BLaER1 (cell line): ENCODE measurements at regions not wholly inside any gene's neighbourhood (a gene's known extent, or its start where the extent isn't known, plus 50 kb on each side); places are given as distances from the start of the nearest gene placed in this dataset.

ENCODE experiments used
- H3K27ac ChIP-seq: shearing (Covaris generic); formaldehyde crosslinking; 2 replicates; pipeline ENCODE4 v1.8.1; 2022
- H3K27me3 ChIP-seq: shearing (Covaris generic); formaldehyde crosslinking; 2 replicates; pipeline ENCODE4 v1.8.1; 2022
- H3K36me3 ChIP-seq: shearing (Covaris generic); formaldehyde crosslinking; 2 replicates; pipeline ENCODE4 v1.8.1; 2022
- H3K4me1 ChIP-seq: shearing (Covaris generic); formaldehyde crosslinking; 2 replicates; pipeline ENCODE4 v1.8.1; 2022
- H3K4me2 ChIP-seq: shearing (Covaris generic); formaldehyde crosslinking; 2 replicates; pipeline ENCODE4 v1.8.1; 2022
- H3K4me3 ChIP-seq: shearing (Covaris generic); formaldehyde crosslinking; 2 replicates; pipeline ENCODE4 v1.8.1; 2022
- H3K9ac ChIP-seq: shearing (Covaris generic); formaldehyde crosslinking; 2 replicates; pipeline ENCODE4 v1.8.1; 2022
- H3K9me3 ChIP-seq: shearing (Covaris generic); formaldehyde crosslinking; 2 replicates; pipeline ENCODE4 v1.8.1; 2022
- H4K20me1 ChIP-seq: shearing (Covaris generic); formaldehyde crosslinking; 2 replicates; pipeline ENCODE4 v1.8.1; 2022
- Cebpa-rat ChIP-seq: shearing (Covaris generic); IDR thresholded peaks from 2 replicates; pipeline ENCODE4 v1.8.1; 2022

DNA sequence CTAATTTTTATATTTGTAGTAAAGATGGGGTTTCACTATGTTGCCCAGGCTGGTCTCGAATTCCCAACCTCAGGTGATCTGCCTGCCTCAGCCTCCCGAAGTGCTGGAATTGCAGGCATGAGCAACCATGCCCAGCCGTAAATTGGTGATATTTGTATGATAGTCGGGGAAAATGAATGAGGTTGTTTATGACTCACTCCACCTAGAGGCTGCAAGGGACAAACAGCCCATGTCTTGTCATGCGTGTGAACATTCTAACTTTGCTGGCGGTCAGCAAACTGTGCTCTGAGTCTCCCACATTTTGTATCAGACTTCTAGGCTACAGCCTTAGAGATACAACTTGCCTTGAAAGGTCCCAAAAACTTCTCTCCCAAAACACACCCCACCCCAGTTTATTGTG, 133.5 kb upstream of the DTNA start:
- H3K9ac ChIP-seq = no peak overlapping the region
- no peaks in the 10 kb centered on the region for H3K27me3 ChIP-seq
- no peaks in the 10 kb centered on the region for H3K36me3 ChIP-seq
- H3K9me3 ChIP-seq = no peaks in the 10 kb centered on the region
- no peaks in the 10 kb centered on the region for H4K20me1 ChIP-seq
- no peak overlapping the region for H3K27ac ChIP-seq
- H3K4me3 ChIP-seq = no peak overlapping the region
- H3K4me2 ChIP-seq = no peak overlapping the region
- H3K4me1 ChIP-seq = no peaks in the 10 kb centered on the region
- TF ChIP-seq Cebpa-rat = no peak

DNA sequence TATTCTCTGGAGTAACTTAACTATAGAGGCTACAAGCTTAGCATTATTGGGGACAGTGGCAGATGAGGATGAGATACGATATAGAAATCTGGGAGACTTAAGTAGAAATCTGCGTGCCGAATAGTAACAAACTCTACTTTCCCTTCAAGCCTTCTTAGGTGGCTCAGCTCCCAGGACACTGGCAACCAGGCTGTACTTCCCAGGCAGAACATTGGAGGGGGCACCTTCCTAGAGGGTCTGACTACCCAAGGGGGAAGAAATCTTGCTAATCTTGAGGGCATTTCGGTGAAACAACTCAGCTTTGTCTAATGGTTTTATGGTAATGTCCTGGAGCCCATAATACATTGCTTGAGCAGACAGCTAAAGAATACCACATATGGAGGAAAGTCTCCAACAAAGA, 126.2 kb upstream of the DTNA start:
- Histone ChIP-seq H4K20me1 (no peaks in the 10 kb centered on the region), H3K36me3 (no peaks in the 10 kb centered on the region), H3K4me2 (no peak overlapping the region), H3K4me1 (no peaks in the 10 kb centered on the region), H3K27ac (no peak overlapping the region), H3K9me3 (no peaks in the 10 kb centered on the region), H3K27me3 (no peaks in the 10 kb centered on the region), H3K9ac (no peak overlapping the region), H3K4me3 (no peak overlapping the region)
- TF ChIP-seq Cebpa-rat = no peak

DNA sequence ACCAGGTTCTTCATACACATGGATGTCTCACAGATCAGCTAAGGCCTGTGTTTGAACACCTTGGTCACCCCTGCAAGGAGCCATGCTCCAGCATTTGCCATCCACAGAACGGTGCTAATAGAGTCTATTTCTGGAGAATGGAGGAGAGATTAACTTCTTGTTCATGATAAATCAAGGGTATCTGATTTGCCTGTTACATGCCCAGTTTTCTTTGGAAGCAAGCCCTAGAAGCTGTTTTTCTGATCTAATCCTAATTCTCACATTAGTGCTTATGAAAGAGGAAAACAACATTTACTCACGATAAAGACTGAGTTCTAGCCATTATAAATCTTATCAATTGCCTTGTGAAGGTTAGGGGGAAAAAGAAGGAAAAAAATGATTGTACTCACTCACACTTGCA, 119.6 kb upstream of the DTNA start:
- Histone ChIP-seq H3K9me3 (no peaks in the 10 kb centered on the region), H3K9ac (no peak overlapping the region), H3K4me3 (no peak overlapping the region), H3K4me2 (no peak overlapping the region), H3K4me1 (no peaks in the 10 kb centered on the region), H3K36me3 (no peaks in the 10 kb centered on the region), H4K20me1 (no peaks in the 10 kb centered on the region), H3K27ac (no peak overlapping the region), H3K27me3 (no peaks in the 10 kb centered on the region)
- TF ChIP-seq Cebpa-rat = no peak

DNA sequence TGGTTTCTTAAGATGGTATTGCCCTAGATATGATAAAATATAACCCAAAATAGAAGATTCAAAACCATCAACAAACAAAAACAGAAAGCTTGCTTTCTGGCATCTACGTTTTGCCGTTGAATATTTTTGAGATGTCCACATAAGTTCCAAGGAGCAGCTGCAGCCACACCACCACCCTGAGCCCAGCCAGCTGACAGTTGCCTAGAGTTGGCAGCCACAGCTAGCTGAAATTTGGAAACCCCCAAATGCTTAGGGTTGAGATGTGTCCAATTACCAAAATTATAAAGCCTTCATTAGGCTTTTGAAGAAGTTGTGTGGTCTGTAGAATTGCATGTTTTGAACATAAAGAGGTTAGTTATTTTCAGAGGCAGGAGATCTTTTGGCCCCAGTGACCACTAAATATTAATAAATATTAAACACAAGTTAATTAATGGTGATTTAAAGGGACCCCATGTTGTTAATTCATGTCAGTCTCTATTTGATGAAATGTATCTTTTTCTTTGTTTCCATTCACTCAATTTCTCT, 118.1 kb upstream of the DTNA start:
- no peak overlapping the region for H3K9ac ChIP-seq
- no peaks in the 10 kb centered on the region for H3K36me3 ChIP-seq
- H3K27me3 ChIP-seq = no peaks in the 10 kb centered on the region
- H4K20me1 ChIP-seq = no peaks in the 10 kb centered on the region
- no peak overlapping the region for H3K4me2 ChIP-seq
- H3K27ac ChIP-seq = no peak overlapping the region
- H3K4me3 ChIP-seq = no peak overlapping the region
- TF ChIP-seq Cebpa-rat = no peak
- no peaks in the 10 kb centered on the region for H3K9me3 ChIP-seq
- H3K4me1 ChIP-seq = no peaks in the 10 kb centered on the region

- no peak overlapping the region for H3K27ac ChIP-seq
- no peak overlapping the region for H3K4me2 ChIP-seq
- no peak overlapping the region for H3K9ac ChIP-seq
- no peak for TF ChIP-seq Cebpa-rat
- no peaks in the 10 kb centered on the region for H3K4me1 ChIP-seq
- no peak overlapping the region for H3K4me3 ChIP-seq
- no peaks in the 10 kb centered on the region for H3K27me3 ChIP-seq
- no peaks in the 10 kb centered on the region for H3K36me3 ChIP-seq
- no peaks in the 10 kb centered on the region for H4K20me1 ChIP-seq
- no peaks in the 10 kb centered on the region for H3K9me3 ChIP-seq
Measured at GRCh38 chr18:34592481-34592880, 117.6 kb upstream of the DTNA start.

DNA sequence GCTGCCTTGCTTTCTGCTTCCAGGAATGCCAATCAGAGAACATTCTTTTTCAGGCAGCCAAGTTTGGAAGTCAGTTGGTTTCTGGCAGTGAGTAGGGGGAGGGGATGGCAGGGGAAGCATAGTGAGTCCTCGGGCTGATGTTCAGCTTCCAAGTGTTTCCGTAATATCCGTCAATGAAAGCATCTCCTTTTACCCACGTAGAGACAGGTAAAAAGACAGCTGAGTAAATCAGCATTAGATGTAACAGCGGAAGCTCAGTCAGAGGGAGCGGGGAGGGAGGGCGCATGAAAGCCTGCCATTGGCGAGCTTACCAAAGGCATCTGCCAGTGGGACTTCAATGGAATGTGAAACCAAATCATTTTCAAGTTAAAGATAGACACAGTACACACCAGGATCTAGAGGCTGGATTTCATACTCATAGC, 117.1 kb upstream of the DTNA start:
- no peak overlapping the region for H3K4me3 ChIP-seq
- H3K36me3 ChIP-seq = no peaks in the 10 kb centered on the region
- no peak for TF ChIP-seq Cebpa-rat
- H3K9ac ChIP-seq = no peak overlapping the region
- H4K20me1 ChIP-seq = no peaks in the 10 kb centered on the region
- H3K9me3 ChIP-seq = no peaks in the 10 kb centered on the region
- H3K4me1 ChIP-seq = no peaks in the 10 kb centered on the region
- no peaks in the 10 kb centered on the region for H3K27me3 ChIP-seq
- no peak overlapping the region for H3K27ac ChIP-seq
- no peak overlapping the region for H3K4me2 ChIP-seq

DNA sequence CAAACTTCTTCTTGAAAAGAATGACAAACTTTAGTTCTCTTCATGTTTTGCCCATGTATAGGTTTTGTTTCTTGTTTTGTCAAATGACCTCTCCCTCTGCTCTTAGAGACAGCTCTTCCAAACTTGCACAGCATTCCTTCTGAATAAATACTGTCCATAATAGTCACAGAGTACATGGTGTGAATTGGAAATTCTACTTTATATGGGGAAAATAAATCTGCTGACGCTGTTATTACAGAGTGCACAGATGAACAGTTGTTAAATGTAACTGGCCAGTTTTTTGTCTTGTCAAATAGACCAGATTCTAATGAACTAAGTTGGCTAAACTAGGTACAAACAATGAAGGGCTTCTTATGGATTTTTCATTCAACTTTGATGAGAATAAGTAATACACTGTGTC, 115.8 kb upstream of the DTNA start:
- H3K36me3 ChIP-seq = no peaks in the 10 kb centered on the region
- no peaks in the 10 kb centered on the region for H3K27me3 ChIP-seq
- H3K9me3 ChIP-seq = no peaks in the 10 kb centered on the region
- H3K4me2 ChIP-seq = no peak overlapping the region
- no peak overlapping the region for H3K4me3 ChIP-seq
- no peaks in the 10 kb centered on the region for H3K4me1 ChIP-seq
- no peaks in the 10 kb centered on the region for H4K20me1 ChIP-seq
- H3K27ac ChIP-seq = no peak overlapping the region
- no peak overlapping the region for H3K9ac ChIP-seq
- TF ChIP-seq Cebpa-rat = no peak

DNA sequence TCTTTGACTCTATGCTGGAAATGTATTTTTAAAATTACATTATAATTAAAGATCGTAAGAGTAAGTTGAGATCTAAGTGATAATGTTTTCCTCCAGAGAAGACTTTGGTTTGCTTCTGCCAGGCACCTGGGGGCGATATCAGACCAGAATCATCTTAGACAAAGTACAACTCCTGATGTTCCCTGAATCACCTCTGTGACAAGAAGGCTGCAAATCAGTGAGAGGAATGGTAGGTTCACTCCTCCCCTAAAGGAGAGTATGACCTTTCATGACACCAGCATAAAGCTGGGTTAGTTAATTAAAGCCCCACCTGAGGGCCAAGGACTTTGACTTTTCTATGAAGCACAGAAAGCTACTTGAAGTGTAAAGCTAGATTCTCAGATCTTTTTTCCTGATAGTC, 114.4 kb upstream of the DTNA start:
- no peak for TF ChIP-seq Cebpa-rat
- no peak overlapping the region for H3K4me2 ChIP-seq
- no peak overlapping the region for H3K4me3 ChIP-seq
- no peaks in the 10 kb centered on the region for H4K20me1 ChIP-seq
- no peaks in the 10 kb centered on the region for H3K4me1 ChIP-seq
- no peaks in the 10 kb centered on the region for H3K9me3 ChIP-seq
- H3K27ac ChIP-seq = no peak overlapping the region
- H3K27me3 ChIP-seq = no peaks in the 10 kb centered on the region
- no peaks in the 10 kb centered on the region for H3K36me3 ChIP-seq
- H3K9ac ChIP-seq = no peak overlapping the region

DNA sequence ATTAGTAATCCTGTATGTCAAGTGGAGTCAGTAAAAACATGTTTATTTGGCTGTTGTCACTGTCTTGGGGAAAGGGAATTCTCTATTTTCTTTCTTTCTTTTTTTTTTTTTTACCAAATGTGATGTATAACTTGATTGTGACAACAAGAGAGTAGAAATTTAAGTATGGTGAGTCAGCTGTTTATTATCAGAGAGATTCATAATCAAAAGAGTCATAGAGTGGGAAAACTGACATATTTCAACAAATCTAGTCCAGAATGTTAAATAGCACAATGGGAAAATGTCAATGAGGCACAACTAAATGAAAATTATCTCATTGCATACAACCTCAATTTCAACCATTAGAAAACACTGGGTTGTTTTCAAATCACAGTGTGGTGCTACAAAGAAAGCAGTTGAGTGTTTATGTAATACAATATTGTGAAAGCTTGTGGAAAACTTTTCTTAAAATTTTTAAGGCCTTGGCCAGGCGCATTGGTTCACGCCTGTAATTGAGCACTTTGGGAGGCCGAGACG, 111.9 kb upstream of the DTNA start:
- no peak overlapping the region for H3K4me2 ChIP-seq
- no peak overlapping the region for H3K9ac ChIP-seq
- H3K36me3 ChIP-seq = no peaks in the 10 kb centered on the region
- H4K20me1 ChIP-seq = no peaks in the 10 kb centered on the region
- no peaks in the 10 kb centered on the region for H3K27me3 ChIP-seq
- no peak overlapping the region for H3K4me3 ChIP-seq
- no peaks in the 10 kb centered on the region for H3K4me1 ChIP-seq
- H3K9me3 ChIP-seq = no peaks in the 10 kb centered on the region
- no peak overlapping the region for H3K27ac ChIP-seq
- TF ChIP-seq Cebpa-rat = no peak

- Histone ChIP-seq H4K20me1 (no peaks in the 10 kb centered on the region), H3K4me2 (no peak overlapping the region), H3K36me3 (no peaks in the 10 kb centered on the region), H3K27ac (no peak overlapping the region), H3K9ac (no peak overlapping the region), H3K4me1 (no peaks in the 10 kb centered on the region), H3K9me3 (no peaks in the 10 kb centered on the region), H3K4me3 (no peak overlapping the region), H3K27me3 (no peaks in the 10 kb centered on the region)
- TF ChIP-seq Cebpa-rat = no peak
Measured at GRCh38 chr18:34600158-34600557, 109.9 kb upstream of the DTNA start.
